HL-60 (cell line): ENCODE measurements at regions not wholly inside any gene's neighbourhood (a gene's known extent, or its start where the extent isn't known, plus 50 kb on each side); places are given as distances from the start of the nearest gene placed in this dataset.
A peak's percentile ranks its signal among the peaks of the same experiment; 100 is the strongest.

Source experiments
- DNase-seq, 2 experiments: peaks; one replicate each; pipeline ENCODE4 v3.0.0-alpha.2; 2010 to 2020; ENCODE audit warnings: low read depth in 1 of 2, low spot score in 1 of 2
- H3K27ac ChIP-seq: fragments of 250-450 bp; sonication (Bioruptor Pico); replicated peaks from 2 replicates; pipeline ENCODE4 v1.5.1; 2020; ENCODE audit warnings: mild to moderate bottlenecking, moderate library complexity
- H3K27me3 ChIP-seq: fragments of 250-450 bp; sonication (Bioruptor Pico); 2 replicates; pipeline ENCODE4 v1.5.1; 2021; ENCODE audit warnings: mild to moderate bottlenecking, moderate library complexity; ENCODE audit not compliant: insufficient read depth, poor library complexity, severe bottlenecking
- H3K4me3 ChIP-seq: replicated peaks from 2 replicates; pipeline ENCODE4 v1.5.1; 2011; ENCODE audit warnings: mild to moderate bottlenecking, control low read depth, low read length; ENCODE audit not compliant: insufficient read depth
- CTCF ChIP-seq: IDR thresholded peaks from one replicate; pipeline ENCODE4 v1.5.1; 2011; ENCODE audit warnings: low read length, control low read depth, inconsistent platforms; ENCODE audit not compliant: insufficient read depth
- GABPA ChIP-seq: IDR thresholded peaks from 2 replicates; pipeline ENCODE4 v1.6.1; 2012; ENCODE audit warnings: low read depth
- POLR2AphosphoS5 ChIP-seq: IDR thresholded peaks from 2 replicates; pipeline ENCODE4 v1.6.1; 2012; ENCODE audit warnings: low read depth
- SPI1 ChIP-seq: IDR thresholded peaks from 2 replicates; pipeline ENCODE4 v1.6.1; 2012; ENCODE audit warnings: low read depth, mild to moderate bottlenecking, borderline replicate concordance
- TF ChIP-seq, protein P1 (sequence below): IDR thresholded peaks from 2 replicates; pipeline ENCODE4 v1.6.1; 2012; ENCODE audit warnings: low read depth; ENCODE audit not compliant: insufficient replicate concordance

- H3K27ac ChIP-seq: no peak overlapping the region
- TF ChIP-seq POLR2AphosphoS5: no peak
- no peak for TF ChIP-seq SPI1
- no peak for TF ChIP-seq GABPA
- no peak for TF ChIP-seq CTCF
- TF ChIP-seq, protein P1, sequence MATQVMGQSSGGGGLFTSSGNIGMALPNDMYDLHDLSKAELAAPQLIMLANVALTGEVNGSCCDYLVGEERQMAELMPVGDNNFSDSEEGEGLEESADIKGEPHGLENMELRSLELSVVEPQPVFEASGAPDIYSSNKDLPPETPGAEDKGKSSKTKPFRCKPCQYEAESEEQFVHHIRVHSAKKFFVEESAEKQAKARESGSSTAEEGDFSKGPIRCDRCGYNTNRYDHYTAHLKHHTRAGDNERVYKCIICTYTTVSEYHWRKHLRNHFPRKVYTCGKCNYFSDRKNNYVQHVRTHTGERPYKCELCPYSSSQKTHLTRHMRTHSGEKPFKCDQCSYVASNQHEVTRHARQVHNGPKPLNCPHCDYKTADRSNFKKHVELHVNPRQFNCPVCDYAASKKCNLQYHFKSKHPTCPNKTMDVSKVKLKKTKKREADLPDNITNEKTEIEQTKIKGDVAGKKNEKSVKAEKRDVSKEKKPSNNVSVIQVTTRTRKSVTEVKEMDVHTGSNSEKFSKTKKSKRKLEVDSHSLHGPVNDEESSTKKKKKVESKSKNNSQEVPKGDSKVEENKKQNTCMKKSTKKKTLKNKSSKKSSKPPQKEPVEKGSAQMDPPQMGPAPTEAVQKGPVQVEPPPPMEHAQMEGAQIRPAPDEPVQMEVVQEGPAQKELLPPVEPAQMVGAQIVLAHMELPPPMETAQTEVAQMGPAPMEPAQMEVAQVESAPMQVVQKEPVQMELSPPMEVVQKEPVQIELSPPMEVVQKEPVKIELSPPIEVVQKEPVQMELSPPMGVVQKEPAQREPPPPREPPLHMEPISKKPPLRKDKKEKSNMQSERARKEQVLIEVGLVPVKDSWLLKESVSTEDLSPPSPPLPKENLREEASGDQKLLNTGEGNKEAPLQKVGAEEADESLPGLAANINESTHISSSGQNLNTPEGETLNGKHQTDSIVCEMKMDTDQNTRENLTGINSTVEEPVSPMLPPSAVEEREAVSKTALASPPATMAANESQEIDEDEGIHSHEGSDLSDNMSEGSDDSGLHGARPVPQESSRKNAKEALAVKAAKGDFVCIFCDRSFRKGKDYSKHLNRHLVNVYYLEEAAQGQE: no peak
- H3K4me3 ChIP-seq: no peak overlapping the region
- no peak for DNase-seq
- no peaks in the 10 kb centered on the region for H3K27me3 ChIP-seq
These were observed 147.5 kb upstream of the AVPR1A start for GRCh38 chr12:63298386-63298930.

DNA sequence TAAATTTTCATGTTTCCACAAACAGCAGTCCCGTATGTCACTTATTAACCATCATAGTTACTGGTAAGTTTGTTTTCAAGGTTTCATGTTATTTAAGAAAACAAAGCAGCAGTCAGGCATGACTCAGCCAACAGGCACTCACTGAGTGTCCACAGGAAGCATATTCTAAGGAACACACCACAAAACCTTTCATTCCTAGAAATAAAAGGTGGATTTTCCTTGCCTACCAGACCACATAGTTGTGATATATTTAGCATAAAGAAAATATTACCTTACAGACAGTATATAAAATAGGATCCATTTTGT is 143.3 kb upstream of the AVPR1A start:
- no peak for TF ChIP-seq SPI1
- Histone ChIP-seq H3K27ac (no peak overlapping the region), H3K4me3 (no peak overlapping the region), H3K27me3 (no peaks in the 10 kb centered on the region)
- DNase-seq: no peak

DNA sequence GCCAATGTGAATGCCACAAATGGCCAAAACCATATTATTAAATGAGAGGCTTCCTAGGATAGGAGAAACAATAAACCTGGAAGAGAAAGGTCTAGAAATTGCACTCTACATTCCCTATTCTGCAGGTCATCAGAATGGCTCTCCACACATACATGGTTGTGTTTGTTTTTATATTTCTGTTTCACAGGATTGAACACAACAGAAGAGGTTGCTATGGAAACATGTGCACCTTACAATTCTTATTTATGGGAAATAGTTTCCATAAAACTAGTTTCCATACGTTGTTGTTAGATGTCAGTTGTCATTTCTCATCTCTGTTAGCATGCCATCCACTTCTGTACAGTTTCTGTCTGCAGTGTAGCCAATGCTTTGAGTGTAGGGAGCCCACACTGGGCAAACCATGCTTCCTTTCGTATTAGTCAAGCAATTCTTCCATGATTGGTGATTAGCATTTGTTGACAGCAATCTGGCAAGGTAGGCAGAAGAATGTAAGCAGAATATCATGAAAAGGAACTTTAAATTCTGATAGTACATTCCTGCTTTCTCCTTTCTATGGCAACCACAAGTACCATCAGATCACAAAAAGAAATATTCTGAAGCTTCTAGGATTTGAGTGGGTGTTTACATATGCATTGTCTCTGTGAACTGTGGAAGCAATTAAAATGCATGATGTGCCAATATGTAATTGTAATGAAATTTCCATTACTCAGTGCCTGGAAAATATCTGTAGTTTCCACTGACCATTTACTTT is 141.6 kb upstream of the AVPR1A start:
- no peak for DNase-seq
- Histone ChIP-seq H3K27me3 (no peaks in the 10 kb centered on the region), H3K27ac (no peak overlapping the region), H3K4me3 (no peak overlapping the region)
- TF ChIP-seq, protein P1: no peak
- no peak for TF ChIP-seq GABPA

DNA sequence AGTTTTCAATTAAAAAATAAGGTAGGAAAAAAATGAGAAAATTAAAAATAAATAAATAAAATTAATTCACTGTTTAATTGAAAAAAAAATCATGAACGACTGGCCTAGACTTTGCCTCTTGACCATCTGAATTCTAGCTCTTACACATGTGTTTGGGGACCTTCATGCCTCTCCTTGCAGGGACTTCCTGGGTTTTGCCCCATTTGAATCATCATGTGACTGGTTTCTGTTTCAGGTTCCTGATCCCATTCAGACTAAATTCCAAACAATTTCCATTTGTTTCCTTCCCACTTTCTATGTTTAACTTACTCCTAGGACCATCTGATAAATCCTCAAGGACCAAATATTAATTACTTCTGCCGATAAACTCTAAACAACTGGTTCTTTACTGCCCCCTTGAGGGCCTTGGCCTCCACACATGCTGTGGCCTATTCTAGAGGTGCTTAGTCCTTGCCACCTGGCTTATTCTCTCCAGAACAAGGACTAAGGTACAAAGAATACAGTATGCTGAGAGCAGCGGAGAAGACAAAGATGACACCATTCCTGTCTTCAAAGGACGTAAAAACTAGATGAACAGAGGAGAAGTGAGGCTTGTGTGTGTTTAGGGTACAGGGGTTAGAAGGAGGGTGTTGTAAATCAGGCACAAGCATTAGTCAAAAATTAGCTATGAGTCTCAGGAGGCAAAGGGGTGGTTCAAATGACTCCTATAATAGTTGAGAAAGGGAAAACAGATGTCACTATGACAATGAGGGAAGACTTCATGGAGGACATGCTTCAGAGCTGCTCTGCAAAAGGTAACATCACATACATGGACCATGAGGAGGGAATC is 125.8 kb upstream of the AVPR1A start:
- Histone ChIP-seq H3K27me3 (no peaks in the 10 kb centered on the region), H3K27ac (no peak overlapping the region), H3K4me3 (no peak overlapping the region)
- DNase-seq: peak in 1 of 2 experiments; percentile 33
- TF ChIP-seq CTCF (peak; percentile 53), POLR2AphosphoS5 (no peak)
